ENCODE measurements at regions not wholly inside any gene's neighbourhood (a gene's known extent, or its start where the extent isn't known, plus 50 kb on each side); places are given as distances from the start of the nearest gene placed in this dataset.

- no peak for DNase-seq (ENCODE audit: low spot score)
Observed at GRCh38 chr15:31456354-31457060, 129.9 kb downstream of the KLF13 start.

GRCh38 chr15:31457161-31457560 is 130.5 kb downstream of the KLF13 start:
- no peak for DNase-seq (ENCODE audit: low spot score)

- DNase-seq (ENCODE audit: low spot score) = no peak
Observed at GRCh38 chr15:31457631-31458526, 131.2 kb downstream of the KLF13 start.

- DNase-seq (ENCODE audit: low spot score) = no peak
Observed at GRCh38 chr15:31458596-31459399, 132.2 kb downstream of the KLF13 start.

- DNase-seq (ENCODE audit: low spot score) = no peak
Observed at GRCh38 chr15:31459400-31459748, 132.7 kb downstream of the KLF13 start.

- no peak for DNase-seq (ENCODE audit: low spot score)
Observed at GRCh38 chr15:31461375-31461774, 134.7 kb downstream of the KLF13 start.

- DNase-seq (ENCODE audit: low spot score) = no peak
Observed at GRCh38 chr15:31461911-31462480, 135.4 kb downstream of the KLF13 start.

- no peak for DNase-seq (ENCODE audit: low spot score)
Observed at GRCh38 chr15:31463521-31464102, 137.0 kb downstream of the KLF13 start.

GRCh38 chr15:31464216-31465082 is 137.8 kb downstream of the KLF13 start:
- DNase-seq (ENCODE audit: low spot score) = no peak

GRCh38 chr15:31465083-31465955 is 138.7 kb downstream of the KLF13 start:
- DNase-seq (ENCODE audit: low spot score) = no peak

- DNase-seq (ENCODE audit: low spot score) = no peak
Observed at GRCh38 chr15:31467361-31467760, 140.7 kb downstream of the KLF13 start.

- no peak for DNase-seq (ENCODE audit: low spot score)
Observed at GRCh38 chr15:31468911-31469785, 142.5 kb downstream of the KLF13 start.

- DNase-seq (ENCODE audit: low spot score) = no peak
Observed at GRCh38 chr15:31469786-31470525, 143.3 kb downstream of the KLF13 start.

- DNase-seq (ENCODE audit: low spot score) = no peak
Observed at GRCh38 chr15:31470756-31471155, 144.1 kb downstream of the KLF13 start.

GRCh38 chr15:31471731-31472430 is 145.2 kb downstream of the KLF13 start:
- DNase-seq (ENCODE audit: low spot score) = no peak

- DNase-seq (ENCODE audit: low spot score) = no peak
Observed at GRCh38 chr15:31472636-31473384, 146.2 kb downstream of the KLF13 start.

All from hematopoietic multipotent progenitor cell treated with erythropoietin and hydrocortisone succinate and interleukin-3 and kit ligand, for 15 days (in vitro differentiated cells).